Erythroblast (primary cell): ENCODE measurements at regions not wholly inside any gene's neighbourhood (a gene's known extent, or its start where the extent isn't known, plus 50 kb on each side); places are given as distances from the start of the nearest gene placed in this dataset.

Experiments
- DNase-seq, 2 experiments: peaks; one replicate each; lab custom pipeline; 2025; lab: John Stamatoyannopoulos, UW
- GATA1 ChIP-seq: IDR thresholded peaks from 2 replicates; pipeline ENCODE4 v1.6.1; 2011; ENCODE audit warnings: low read depth, mild to moderate bottlenecking, control low read depth, low read length, moderate library complexity
- POLR2A ChIP-seq: IDR thresholded peaks from 2 replicates; pipeline ENCODE4 v1.6.1; 2011; ENCODE audit warnings: mild to moderate bottlenecking, low read length

DNA sequence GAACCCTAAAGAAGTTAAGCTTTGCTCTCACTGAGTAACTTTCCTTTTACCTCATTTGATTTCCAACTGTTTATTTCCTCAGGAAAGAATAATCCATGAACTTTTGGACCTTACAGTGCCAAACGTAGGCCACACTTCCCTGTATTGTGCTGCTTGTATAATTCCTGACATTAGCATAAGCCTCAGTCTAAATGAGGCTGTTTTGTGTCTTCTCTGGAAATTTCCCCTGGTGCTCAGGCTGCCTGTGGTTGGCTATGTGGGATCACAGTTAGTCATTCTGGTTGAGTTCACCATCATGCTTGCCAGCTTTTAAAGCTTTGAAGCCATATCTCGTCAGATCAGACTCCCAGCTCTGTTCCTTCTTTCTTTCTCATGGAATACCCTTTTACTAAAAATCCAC is 107.0 kb downstream of the FAM76B start:
- TF ChIP-seq GATA1 (no peak), POLR2A (no peak)
- no peak for DNase-seq

DNA sequence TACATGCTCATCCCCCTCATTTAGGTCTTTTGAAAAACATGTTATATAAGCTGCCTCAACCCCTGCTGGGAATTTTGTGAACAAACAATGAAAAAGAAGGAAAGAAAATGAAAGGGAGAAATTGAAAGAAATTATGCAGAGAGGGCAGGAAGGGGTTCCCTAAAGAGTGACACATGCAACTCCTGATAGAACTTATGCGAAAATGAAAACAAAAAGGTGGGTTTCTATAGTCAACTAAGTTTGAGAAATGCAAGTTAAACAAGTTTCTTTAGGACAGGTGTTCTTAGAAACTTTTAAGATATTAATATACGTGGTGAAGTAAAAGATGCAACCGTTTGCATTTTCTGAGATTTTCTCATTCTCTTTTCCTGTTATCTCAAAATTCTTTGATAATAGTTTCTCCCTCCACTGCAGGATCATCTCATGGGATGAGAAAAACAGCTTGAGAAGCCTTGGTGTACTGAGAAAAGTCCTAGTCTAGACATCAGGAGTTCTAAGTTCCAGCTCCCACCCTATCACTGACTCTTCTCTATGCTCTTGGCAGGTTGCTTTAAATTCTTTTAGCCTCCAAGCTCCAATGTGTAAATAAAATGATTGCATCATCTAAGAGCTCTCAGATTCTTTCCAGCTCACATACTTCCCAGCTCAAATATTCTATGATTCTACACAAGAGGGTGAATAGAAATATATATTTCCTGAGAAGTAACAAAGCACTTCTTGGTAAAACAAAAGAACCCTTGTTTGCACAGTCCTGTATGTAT is 109.2 kb downstream of the FAM76B start:
- TF ChIP-seq GATA1 (no peak), POLR2A (no peak)
- no peak for DNase-seq

DNA sequence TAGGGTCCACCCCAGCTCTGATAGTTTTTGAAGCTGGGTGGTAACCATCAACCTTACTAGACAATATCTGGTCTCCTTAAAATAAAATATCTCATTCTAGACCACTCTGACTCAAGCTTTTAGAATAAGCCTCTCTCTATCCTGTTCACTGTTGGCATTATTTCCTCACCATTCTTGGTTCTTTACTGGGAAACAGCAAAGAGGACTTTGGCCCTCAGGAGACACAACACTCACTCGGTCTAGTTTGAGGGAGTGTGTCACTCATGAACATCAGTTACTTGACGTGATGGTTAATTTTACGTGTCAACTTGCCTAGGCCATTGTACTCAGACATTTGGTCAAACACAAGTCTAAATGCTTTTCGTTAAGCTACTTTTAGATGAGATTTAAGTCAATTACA is 110.6 kb downstream of the FAM76B start:
- no peak for TF ChIP-seq POLR2A
- TF ChIP-seq GATA1 = no peak
- no peak for DNase-seq

DNA sequence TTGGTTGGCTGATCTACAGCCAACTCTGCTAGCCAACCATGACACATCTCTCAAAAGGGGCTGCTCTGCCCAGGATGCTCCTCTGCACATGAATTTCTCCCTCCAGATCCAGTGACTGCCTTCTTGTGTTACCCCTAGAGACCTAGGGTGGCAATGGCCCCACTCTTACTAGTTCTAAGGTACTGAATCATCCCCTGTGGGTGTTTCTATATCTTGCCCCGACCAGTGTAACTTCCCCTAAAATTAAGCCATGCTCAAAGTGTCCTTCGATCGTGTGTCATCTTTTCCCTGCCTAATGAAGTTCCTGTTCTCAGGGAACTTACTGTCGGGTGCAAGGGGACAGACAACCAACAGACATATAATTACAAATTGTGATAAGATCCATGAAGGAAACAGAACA is 113.3 kb downstream of the FAM76B start:
- no peak for DNase-seq
- no peak for TF ChIP-seq GATA1
- no peak for TF ChIP-seq POLR2A

DNA sequence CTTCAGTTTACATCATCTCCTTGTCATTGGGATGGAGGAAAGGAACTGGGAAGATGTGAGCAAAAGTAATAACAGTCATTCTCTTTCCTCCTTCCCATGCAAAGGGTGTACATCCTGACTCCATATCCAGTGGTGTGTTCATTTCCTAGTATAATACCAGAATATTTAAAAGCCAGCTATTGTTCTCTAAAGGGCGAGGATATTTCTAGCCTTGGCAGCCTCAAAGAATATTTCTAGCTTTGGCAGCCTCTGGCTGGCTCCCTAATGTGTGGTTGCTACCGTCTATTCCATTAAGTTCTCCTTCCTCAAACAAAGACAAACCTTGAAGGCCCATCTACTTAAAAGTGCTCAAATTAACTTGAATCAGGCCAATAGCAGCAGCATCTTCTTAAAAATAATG is 114.0 kb downstream of the FAM76B start:
- no peak for DNase-seq
- TF ChIP-seq GATA1 (no peak), POLR2A (no peak)

DNA sequence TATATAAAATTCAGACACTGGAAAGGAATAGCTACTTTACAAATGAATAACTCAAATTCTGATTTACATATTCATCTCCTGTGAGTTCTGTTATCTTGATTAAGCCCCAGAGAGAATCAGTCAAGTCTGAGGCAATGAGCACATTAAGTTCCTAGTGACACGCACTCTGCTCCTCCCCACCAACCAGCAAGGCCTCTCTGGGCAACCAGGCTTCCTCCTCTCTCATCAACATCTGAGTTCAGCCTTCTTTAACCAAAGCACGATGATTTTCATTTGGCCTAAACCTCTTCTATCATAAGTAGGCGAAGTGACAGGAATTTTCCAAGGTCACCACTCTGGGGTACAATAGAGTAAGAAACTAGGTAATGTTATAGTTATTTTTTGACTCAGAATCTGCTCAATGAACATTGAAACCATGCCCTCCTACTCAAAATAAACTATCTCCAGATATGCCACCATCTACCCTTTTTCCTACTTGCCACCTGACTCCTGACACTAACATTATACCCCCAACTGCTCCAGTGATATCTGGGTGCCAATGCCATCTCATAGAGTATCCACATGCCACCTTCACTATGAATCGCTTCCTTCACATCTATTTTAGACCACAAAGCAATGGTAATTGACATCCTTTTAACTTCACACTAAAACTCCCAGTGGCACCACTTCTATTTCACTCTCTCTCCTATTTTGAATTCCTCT is 114.8 kb downstream of the FAM76B start:
- no peak for DNase-seq
- TF ChIP-seq POLR2A (no peak), GATA1 (no peak)

DNA sequence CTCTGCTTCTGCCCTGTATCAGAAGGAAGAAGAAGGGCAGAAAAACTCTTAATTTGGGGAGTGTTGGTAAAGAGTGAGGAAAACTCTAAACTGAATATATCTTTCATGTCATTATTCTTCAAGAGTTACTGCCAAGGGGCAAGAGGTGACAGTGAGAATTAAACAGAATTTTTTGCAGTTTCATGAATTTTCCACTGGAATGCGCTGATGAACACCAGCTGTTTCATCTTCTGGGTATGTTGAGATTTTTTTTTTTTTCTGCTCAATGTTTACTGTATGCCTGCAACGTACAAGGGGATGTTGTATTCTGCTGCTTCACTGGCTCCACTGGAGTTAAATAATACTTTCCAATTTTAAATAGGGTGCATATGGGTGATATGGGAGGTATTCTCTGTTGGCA is 117.8 kb downstream of the FAM76B start:
- no peak for DNase-seq
- no peak for TF ChIP-seq POLR2A
- TF ChIP-seq GATA1 = no peak

DNA sequence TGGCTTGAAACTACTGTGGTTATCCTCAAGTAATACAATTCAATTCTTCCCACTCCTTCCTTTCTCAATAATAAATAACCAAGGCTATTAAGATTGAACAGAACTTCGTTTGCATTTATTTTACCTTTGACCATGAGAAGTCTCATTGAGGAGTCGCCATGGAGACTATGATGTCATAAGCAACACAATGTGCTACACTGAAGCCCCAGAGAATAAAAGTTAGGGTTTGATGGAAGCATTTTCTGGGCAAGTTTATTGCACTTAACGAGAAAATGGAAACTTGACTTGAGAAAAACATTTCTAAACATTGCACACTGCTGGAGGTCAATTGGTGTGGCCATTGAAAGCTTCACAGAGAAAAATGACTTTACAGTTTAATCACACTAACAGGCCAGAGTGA is 121.5 kb downstream of the FAM76B start:
- no peak for DNase-seq
- TF ChIP-seq GATA1 = no peak

DNA sequence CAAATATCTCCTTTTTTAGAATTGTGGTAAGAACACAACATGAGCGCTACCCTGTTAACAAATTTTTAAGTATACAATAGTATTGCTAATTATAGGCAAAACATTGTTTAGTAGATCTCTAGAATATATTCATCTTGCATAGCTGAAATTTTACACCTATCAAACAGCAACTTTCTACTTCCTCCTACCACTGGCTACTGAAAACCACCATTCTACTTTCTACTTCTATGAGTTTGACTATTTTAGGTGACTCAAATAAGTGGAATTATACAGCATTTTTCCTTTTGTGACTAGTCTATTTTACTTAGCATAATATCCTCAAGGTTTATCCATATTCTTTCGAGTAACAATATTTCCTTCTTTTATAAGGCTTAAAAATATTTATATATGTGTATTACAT is 128.4 kb downstream of the FAM76B start:
- TF ChIP-seq POLR2A = no peak
- TF ChIP-seq GATA1 = no peak
- no peak for DNase-seq

DNA sequence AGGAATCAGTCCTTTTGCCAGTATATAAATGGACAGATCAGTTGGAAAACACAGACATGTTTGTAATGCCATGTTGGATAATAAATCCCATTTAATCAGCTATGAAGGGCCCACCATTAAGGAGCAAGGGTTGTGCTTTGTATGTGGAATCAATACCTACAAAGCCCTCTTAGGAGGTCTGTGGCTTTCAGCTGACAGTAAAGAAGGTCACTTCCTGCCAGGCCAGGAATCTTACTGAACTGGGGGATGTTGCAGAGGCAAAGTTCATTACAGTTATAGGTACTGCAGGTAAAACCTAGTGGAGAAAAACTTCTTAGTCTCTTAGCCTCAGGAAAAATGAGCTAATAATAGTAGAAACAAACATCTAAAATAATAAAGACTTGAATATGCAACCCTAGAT is 129.5 kb downstream of the FAM76B start:
- DNase-seq = no peak
- TF ChIP-seq POLR2A (no peak), GATA1 (no peak)

DNA sequence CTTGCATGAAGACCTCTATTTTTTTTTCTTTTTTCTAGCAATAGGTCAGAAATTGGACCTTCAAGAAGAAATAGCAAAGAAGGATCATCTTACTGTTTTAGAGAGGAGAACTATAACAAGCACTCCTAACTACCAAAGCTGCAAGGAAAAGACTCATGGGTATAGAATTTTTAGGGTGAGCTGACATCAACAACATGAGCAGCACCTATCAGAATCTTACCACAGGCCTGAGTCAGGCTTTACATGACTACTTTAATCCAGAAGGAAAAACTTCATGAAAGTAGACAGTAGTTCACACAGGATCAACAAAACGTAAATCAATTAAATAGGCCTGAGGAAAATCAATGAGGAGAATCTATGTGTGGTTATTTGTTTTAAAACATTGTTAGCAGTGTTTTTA is 130.5 kb downstream of the FAM76B start:
- DNase-seq = no peak
- TF ChIP-seq POLR2A (no peak), GATA1 (no peak)

DNA sequence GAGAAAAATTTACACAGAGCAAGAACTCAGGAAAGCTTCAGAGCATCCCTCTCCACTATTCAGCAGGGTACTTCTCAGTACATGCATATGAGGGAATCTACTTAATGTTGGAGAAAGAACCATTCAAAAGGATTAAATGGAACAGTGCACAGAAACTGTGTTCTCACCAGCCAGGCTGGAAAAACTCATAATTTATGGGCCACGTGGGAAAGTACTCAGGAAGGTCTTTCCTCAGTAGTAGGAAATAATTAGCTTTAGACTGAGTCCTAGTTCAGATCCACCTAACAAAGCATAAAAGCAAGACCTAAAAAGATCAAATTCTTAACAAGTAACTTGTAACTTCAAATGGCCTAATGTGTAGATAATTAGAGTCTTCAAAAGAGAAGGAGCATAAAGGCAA is 134.0 kb downstream of the FAM76B start:
- DNase-seq = no peak
- TF ChIP-seq POLR2A (no peak), GATA1 (no peak)

DNA sequence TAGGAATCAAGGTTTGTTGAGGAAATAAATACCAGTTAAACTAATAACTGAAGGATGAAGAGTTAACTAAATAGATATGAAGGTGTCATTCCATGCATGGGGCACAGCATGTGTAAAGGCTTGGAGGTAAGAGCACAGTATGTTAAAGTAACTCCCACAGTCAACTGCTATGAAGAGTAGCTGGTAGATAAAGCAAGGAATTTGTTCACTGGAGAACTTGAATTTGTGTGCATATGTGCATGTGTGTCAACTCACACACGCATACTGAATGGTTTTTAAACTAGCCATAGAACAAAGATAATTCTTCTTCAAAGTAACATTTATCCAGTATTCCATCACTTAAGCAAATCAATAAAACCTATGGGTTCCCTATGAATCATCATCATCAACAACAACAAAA is 135.9 kb downstream of the FAM76B start:
- TF ChIP-seq GATA1 = no peak
- no peak for TF ChIP-seq POLR2A
- no peak for DNase-seq

DNA sequence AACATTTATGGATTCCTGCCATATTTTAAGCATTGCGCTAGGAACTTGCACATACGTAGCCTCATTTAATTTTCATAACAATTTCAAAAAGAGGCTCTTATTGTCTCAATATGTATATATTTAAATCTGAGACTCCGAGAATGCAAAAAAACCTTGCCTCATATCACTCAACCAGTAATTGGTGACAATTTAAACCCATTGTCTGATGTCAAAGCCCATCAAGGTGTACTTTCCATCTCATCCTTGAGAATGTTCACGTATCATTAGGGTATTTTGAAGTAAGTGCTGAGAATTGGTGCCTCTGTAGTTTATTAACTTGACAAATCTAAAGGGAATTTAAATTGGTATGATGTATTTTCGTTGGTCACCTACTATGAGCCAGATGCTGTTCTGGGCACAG is 136.5 kb downstream of the FAM76B start:
- TF ChIP-seq POLR2A (no peak), GATA1 (no peak)
- no peak for DNase-seq

DNA sequence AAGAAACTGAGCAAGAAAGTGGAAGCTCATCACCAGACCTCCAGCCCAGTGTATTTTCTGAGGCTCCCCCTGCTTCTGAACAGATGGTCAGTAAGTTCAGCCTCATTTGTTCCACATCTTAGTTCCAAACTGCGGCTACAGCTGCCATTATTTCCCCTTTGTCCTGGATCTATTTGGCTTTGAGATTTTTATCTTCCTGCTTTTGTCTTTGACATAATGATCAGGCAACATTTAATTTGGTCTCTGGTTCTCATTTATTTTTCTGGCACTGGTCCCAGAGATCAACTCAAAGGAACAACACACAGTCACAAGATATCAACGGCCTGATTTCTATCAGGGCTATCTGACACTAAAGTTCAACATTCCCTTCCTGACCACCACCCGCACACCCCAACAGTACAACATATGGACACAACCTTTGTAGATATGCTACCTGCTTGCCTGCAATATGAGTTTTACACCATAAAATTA is 137.5 kb downstream of the FAM76B start:
- no peak for TF ChIP-seq GATA1
- no peak for TF ChIP-seq POLR2A
- DNase-seq = peak; percentile 54 to 91
